HG02852 (cell line): ENCODE measurements at regions not wholly inside any gene's neighbourhood (a gene's known extent, or its start where the extent isn't known, plus 50 kb on each side); places are given as distances from the start of the nearest gene placed in this dataset.
A peak's percentile ranks its signal among the peaks of the same experiment; 100 is the strongest.

Experiments
- ATAC-seq: cut with Tn5 transposase; IDR thresholded peaks from one replicate; pipeline ENCODE4 v1.9.1; 2021; ENCODE audit warnings: mild to moderate bottlenecking, moderate library complexity; ENCODE audit not compliant: unreplicated experiment

DNA sequence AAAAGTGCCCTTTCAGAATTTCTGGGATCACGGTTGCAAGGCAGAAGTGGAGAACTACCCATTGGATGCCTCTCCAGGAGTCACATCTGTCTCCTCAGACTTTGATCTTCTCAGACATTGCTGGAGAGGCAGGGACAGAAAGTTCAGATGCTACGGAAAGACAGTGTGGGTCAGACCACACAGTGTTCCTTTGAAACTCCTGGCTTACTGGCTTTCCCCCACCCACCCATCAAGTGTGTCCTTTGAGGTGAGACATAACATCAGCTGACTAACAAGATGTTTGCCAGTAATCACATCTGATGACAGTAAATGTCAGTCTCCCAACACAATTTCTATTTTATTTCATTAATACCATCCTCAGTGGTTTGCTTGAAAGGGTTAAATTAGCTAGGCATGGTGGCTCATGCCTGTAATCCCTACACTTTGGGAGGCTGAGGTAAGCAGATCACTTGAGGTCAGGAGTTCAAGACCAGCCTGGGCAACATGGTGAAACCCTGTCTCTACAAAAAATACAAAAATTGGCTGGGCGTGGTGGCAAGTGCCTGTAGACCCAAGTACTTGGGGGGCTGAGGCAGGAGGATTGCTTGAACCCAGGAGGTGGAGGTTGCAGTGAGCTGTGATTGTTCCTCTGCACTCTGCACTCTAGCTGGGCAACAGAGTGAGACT lies 67.2 kb upstream of the SNX9 start:
- no peak for ATAC-seq

DNA sequence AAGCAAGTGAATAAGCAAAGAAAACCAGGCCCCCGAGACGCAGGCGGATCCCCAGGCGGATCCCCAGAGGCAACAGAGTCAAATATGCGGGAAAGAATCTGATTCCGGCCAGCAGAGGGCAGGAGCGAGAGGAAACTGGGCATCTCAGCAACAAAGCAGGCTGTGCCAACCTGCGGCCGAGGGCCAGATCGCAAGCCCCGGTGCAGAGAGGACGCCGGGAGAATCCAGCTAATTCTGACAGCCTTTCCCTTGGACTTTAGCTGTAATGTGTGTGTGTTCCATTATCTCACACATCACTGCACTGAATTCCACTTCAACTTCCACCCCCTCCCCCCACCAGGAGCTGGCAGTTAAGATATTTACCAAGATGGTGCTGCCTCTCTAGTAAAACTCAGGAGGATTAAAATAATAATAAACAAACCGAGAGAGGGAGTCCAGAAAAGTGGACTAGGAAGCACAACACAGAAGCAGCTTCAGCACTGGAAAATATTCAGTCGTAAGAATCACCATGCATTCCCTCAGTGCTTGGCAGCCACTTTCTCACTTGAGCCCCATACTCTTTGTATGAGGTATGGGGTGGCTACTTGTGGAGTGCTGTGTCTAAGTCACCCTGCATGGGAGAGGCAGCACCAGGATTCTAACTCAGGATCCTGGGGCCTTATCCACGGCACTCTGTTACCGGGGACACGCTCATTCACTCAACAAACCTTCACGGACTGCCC lies 66.2 kb upstream of the SNX9 start:
- ATAC-seq, result no peak

DNA sequence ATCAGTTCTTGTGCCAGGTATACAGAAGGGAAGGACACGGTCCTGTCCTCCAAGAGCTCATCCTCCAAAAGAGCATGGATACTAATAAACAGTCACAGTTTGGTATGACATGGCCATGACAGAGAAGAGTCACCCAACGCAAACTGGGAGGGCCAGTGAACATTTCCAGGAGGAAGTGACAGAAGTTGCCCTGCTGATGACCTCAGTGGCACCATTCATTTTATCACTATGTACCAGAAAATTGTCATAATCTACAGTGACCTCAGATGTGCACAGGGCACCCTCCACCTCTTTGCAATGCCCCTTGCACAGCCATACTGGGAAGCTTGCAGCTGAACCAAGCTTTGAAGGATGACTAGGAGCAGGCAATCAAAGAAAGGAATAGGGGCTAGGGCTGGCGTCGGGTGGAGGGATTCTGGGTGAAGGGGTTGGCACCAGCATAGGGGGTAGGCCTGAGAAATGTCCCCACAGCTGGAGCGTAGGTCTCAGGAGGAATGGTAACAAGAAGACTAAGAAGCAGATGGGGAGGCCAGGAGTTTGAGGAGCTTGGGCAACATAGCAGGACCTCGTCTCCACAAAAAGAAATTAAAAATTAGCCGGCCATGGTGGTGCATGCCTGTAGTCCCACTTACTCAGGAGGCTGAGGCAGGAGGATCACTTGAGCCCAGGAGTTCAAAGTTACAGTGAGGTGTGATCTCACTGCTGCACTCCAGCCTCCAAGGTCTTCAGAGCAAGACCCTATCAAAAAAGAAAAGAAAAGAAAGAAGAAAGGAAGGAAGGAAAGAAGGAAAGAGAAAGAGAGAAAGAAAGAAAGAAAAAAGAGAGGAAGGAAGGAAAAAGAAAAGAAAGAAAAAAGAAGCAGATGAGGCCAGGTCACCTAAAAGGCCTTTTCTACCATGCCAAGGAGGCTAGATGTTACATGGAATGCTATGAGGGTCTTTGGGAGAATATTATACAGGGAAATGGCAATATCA lies 65.3 kb upstream of the SNX9 start:
- ATAC-seq, result no peak

DNA sequence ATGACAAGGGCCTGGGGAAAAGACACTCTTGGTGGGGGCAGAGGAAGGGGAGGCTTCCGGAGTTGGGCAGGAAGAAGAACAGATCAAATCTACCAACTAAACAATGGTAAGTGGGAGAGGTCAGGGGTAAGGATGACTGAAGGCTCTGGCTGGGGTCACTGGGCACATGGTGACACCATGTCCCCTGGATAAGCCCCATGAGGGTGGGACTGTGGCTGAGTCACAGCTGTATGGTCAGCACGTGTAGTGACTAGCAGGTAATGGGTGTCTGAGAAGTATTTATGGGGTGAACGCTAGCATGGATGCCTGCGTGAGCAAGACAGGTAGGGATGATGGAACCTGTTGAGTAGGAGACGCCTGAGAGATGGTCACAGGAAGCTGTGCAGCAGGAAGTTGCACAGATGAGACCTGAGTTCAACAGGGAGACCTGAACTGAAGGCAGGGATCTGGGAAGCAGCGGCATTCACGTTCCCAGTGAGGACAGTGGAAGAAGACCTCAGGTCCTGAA lies 64.5 kb upstream of the SNX9 start:
- no peak for ATAC-seq

DNA sequence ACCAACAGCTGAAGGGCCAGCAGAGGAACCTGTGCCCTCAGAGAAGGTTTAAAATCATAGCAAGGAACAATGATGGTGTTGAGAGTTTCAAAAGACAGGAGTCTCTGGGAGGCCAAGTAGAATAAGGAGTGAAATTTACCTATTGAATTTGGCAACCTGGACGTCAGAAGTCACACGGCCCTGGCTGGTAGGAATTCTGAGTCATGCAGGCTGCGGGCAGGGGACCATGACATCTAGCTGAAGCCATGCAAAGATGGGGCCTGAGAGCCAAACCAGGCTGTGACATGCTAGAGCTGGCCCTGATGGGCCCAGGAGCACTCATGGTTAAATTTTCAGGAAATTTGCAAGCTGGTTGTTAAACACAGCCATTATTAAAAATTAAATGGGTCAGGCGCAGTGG lies 64.0 kb upstream of the SNX9 start:
- ATAC-seq, result no peak

- no peak for ATAC-seq
Observed at GRCh38 chr6:157760137-157760536, 62.9 kb upstream of the SNX9 start.

GRCh38 chr6:157760589-157761330 lies 62.3 kb upstream of the SNX9 start:
- peak; percentile 8 for ATAC-seq

DNA sequence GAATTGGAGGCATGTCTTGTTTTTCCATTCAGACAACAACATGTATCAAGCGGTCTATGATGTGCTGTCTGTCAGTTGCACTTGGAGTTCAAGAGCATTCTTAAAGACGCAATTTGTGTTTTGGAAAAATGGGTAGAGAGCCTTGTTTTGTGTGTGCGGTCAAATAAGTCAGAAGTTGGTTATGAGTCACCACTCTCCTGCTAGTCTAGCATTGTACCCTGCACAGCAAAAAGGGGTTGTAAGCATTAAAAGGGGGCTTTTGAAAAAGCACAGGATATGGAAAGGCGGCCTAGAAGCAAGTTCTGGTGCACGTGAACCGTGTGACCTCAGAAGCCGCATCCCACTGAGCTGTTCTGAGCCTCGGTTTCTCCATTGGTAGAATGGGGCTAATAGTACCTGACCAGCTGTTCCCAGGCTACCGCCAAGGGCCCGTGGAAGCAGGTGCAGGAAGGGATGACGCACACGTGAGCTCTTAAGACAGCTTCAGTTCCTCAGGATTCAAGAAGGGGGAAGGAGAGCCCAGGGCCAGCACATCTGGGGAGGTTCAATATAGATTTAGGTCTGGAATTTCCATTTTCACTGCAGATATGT lies 61.6 kb upstream of the SNX9 start:
- ATAC-seq, result peak; percentile 47

- no peak for ATAC-seq
Observed at GRCh38 chr6:157761926-157762325, 61.1 kb upstream of the SNX9 start.

GRCh38 chr6:157762636-157763035 lies 60.4 kb upstream of the SNX9 start:
- no peak for ATAC-seq

DNA sequence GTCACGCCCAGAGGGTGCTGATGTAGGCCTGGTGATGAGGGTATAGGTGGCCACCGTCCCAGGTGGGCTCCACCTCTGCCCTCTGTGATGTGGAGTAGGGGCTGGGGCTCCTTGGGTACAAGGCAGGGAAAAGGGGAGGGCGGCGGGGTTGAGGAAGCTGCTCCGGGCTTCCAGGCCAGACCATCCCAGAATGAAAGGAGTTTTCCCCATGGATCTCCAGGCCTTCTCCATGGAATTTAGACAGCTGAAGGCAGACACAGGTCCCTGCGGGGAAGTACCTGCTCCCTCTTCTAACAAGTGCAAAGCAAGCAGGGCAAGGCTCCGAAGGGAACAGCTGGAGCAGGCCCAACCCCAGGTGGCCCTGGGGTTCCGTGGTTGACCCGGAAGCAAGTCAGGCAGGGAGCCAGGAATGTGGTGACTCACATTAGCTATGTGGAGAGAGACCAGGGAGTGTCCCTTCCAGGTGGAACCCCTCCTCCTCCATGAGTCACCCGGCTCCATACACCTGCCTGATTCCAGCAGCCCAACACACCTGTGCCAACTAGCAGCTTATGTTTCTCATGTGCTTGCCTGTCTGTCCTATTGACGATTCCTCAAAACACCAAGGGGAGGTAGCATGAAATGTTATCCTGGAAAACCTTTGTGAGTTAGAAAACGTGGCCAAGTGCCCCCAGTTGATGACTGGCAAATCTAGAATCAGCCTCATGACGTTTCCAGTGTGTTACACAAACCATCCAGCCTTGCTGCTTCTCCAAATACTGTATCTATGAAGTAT lies 59.7 kb upstream of the SNX9 start:
- no peak for ATAC-seq

DNA sequence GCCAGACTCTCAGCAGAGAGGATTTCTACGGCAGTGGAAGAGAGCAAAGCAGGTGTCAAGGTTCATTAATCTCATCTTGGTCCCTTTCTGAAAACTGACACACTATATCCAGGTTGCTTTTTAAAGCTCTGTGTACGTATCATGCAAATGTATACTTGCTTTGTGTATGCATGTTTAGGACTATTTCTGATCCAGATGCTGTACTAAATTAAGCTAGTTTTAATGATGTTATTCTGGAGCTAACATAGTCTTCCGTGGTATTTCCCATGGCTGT lies 59.2 kb upstream of the SNX9 start:
- ATAC-seq, result peak; percentile 15

- ATAC-seq, result peak; percentile 59
Observed at GRCh38 chr6:157764178-157765068, 58.6 kb upstream of the SNX9 start.

DNA sequence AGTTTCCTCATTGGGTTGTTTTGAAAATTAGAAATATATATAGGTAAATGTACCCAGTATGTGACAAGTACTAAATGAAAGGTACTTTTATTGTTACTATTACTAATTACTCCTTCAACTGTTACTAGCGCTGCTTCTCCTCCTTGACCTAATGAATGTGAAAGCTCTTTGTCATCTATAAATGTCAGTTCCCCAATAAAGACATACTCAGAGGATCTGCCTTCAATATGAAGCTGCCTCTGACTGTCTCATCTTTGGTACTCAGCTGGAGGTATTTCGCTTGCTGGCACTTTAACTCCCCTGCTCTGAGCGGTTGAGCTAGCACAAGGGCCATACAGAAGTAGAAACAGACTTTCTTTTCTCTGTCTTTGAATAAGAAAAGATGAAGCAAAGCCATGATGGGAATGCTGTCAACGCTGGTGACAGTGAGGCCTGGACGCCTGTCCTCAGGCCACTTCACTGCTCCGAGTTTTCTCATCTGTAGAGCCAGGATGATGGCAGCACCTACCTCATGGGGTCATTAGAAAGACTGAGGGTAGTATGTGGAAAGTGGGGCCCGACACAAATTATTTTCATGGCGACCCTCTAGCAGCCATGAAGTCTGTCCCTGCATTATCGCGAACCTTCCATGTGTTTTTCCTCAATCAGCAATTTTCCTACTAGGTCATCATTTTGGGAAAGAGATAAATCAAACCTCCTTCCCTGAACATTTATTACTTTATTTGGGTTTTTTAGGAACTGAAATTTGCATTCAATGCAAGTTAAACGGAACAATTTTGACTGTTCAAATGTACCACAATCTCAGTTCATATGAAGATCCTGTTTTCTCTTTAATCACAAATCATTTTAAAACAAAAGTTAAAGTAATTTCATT lies 55.9 kb upstream of the SNX9 start:
- no peak for ATAC-seq

DNA sequence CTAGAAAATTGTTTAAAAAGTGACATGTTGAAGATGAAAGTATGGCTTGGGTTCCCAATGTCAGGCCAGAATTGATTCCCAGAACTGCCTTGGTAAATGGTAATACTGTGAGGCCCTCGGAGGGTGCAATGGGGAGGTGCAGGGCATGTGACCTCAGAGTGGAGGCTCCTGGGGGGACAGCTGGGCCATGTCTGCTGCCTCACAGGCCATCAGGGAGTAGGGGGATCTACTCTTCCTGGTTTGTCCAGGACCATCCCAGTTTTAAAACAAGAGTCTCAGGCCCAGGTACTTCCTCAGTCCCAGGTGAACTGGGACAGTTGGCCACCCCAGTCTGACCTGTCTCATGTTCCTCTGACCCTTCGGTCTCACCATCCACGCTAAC lies 55.3 kb upstream of the SNX9 start:
- no peak for ATAC-seq

DNA sequence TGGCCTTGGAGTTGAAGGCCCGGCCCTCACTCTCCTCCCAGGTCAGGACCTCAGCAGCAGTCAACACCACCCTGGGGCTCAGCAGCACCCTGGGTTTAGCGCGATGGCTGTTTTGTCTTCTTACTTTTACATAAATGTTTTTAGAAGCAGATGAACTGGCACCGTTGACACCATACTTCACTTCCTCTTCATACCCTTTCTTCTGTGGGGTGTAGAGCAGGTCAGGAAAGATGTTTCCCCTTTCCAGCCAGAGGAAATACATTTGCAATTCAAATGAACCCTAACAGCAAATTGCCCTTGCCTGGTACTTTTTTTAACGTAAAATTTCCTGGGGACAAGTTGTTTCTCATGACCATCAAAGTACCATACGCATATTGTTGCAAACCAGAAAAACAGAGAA lies 54.7 kb upstream of the SNX9 start:
- ATAC-seq, result no peak

GRCh38 chr6:157768863-157769551 lies 54.0 kb upstream of the SNX9 start:
- ATAC-seq, result no peak
